GM18867 (cell line): ENCODE measurements at regions not wholly inside any gene's neighbourhood (a gene's known extent, or its start where the extent isn't known, plus 50 kb on each side); places are given as distances from the start of the nearest gene placed in this dataset.
A peak's percentile ranks its signal among the peaks of the same experiment; 100 is the strongest.

ENCODE experiments used
- ATAC-seq: cut with Tn5 transposase; IDR thresholded peaks from one replicate; pipeline ENCODE4 v1.9.1; 2021; ENCODE audit warnings: mild to moderate bottlenecking, moderate library complexity; ENCODE audit not compliant: unreplicated experiment

DNA sequence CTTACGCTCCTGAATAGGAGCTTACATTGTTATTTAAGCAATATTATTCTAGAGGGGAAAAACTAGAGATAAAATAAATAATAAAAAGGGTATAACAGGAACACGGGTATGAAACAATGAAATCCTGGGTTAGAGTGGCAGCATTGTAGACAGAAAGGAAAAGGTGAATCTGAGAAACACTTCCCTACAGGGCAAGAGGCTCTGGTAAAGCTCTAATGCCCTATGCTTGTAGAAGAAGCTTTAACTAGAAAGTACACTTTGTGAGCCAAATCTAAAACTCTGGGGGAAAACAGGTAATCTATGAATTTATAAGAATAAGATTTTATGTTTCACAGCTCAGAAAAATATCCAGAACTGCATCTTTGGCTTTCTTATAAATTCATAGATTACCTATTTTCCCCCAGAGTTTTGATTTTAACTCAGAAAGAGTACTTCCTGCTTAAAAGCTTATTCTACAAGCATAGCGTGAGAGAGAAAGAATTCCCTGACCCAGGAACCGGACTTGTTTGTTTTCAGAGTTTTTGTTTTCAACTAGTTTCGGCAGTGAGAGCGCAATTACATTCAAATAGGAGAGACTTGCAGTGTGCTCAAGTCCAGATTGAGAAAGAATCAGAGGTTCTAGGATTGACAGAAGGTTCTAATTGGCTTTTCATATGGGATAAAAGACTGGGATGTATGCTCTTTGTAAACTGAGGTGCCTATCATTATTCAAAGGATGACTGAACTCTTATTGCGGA is 651.0 kb upstream of the RORB start:
- ATAC-seq: no peak

DNA sequence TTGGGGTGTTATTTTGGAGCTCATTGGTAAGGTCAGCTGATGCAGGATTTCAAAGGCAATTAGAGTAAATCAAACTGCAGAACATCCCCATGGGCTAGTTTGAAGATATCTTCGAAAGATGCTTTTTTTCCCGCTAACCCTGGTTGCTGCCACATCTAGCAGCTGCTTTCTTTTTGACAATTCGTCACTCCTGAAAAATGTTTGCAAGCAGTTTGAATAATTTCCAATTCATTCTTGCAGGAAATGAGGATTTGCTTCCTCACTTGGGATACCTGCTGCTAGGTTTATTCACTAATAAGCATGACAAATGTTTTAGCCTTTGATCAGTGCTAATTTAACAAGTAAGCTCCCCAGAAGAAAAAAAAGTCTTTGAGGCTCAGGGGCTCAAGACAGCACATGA is 649.6 kb upstream of the RORB start:
- ATAC-seq: no peak

DNA sequence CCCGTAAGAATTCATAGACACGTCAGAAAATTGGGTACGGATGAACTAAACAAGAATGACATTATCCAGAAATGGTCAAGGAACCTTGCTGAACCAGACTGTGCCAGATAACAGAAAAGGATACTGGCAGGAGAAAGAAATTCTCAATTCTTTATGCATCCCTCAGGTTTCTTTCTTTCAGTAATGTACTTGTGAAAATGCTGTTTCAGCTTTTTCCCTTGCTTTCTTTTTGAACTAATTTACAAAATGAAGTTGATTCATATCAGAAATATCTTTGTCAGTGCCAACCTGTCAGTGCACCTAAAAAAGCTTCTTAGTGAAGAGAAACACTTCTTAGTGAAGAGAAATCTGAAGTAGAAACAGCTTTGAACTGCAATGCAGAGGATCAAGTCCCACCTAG is 643.6 kb upstream of the RORB start:
- ATAC-seq: no peak

DNA sequence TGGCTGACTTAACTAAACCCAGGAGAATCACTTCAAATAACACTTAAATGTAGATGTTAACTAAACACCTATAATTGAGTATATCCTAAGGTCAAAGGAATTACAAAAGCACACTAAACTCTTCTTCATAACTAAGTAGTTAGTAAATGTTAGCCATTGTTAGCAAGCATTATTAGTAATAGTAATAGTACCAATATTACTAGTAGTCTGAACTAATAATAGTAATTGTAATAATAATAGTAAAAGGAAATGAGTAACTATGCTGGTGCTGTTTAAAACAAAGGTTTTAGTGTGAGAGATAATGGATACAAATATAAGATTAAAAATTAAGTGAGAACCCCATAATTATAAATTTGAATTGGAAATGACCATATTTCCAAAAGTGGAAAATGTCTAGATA is 641.9 kb upstream of the RORB start:
- no peak for ATAC-seq

DNA sequence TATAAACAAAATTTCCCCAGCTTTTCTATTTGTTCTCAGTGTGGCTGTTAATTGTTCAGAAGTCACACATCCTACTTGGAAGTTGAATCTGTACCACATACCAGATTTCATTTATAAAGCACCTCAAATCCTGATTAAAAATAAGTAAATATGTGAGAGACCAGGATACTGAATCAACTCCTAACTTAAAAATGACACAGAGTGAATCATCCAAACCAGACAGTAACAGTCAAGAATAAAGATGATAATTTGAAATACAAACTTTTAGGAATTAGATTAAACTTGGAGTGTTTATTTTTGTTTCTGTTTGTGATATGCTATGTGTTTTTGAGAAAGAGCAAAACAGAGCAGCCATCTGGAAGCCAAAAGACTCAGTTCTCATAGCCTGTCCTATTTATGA is 633.2 kb upstream of the RORB start:
- no peak for ATAC-seq

DNA sequence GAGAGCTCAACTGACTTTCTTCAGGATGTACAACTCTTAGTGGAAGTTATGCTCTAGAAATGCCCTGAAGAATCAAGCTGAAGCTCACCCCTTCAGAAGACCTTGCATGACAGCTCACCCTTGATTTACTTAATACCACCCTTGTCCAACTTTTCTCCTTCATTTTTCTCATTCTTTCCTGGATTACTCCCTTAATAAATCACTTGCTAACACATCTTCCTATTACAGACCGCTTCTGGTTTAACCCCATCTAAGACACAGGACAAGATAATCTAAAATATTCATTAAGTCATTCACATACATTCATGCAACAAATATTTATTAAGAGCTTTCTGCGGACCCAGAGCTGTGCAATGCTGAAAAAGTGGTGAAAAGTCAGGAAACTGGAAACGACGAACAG is 630.7 kb upstream of the RORB start:
- ATAC-seq: no peak

DNA sequence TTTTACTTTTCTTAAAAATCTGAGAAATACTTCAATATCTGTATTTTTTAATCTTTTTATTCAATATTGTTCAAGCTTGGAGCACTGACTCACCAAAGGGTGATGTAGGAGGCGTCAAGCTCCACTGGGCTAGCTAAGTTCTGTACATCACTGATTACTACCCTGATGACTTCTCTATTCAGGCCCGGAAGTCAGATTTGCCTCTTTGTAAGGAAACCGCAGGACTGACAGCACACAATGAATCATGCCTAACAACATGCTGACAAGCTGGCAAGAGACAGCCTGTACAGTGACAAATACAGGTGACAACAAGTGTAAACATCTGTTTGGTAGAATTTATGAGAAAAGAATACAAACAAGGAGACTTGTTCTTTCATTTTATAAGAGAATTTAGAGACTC is 627.9 kb upstream of the RORB start:
- ATAC-seq: peak; percentile 100

DNA sequence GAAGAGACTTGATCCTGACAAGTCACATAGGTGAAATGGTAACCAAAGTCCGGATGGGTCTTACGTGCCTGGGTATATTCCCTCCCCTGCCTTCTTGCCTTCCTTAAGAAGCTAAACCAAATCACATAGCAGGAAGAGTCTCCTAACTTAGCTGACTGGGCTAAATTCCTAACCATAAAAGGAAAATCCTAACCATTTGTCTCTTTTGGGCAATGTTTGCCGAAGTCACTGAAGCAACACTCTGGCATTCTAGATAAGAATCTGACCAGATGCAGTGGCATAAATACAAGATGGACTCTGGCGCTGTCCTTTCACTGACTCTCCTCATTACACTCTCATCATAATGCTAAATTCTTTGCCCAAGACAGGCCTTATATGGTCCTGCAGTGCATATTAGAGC is 625.5 kb upstream of the RORB start:
- no peak for ATAC-seq

DNA sequence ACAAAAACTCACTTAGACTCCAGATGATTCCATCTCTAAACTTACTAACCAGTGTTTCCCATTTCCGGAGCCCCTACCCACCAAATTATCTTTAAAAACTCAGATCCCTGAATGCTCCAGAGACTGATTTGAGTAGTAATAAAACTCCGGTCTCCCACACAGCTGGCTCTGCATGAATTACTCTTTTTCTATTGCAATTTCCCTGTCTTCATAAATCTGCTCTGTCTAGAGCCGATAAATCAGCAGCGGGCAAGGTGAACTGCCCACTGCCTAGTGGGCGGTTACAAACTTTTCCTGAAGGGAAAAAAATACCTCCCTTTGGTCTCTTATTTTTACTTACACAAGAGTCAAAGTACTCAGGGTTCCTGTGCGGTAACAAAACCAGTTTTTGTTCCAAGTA is 624.4 kb upstream of the RORB start:
- no peak for ATAC-seq

DNA sequence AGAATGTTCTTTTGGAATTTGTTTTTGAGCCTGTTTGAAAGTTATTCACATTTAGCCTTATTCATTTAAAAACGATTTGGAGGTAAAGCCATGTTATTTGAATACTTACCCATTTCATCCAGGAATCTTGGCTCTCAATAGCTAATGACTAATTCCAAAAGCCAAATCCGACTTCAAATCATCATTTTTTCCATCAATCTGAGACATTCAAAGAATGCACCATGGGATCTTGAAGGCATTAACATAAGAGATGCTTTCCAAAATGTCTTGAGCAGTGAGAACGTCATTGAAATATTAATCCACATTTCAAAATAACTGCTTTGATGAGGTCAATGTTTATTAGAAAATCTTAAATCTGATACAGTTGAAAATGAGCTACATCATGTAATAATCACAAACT is 617.0 kb upstream of the RORB start:
- no peak for ATAC-seq

DNA sequence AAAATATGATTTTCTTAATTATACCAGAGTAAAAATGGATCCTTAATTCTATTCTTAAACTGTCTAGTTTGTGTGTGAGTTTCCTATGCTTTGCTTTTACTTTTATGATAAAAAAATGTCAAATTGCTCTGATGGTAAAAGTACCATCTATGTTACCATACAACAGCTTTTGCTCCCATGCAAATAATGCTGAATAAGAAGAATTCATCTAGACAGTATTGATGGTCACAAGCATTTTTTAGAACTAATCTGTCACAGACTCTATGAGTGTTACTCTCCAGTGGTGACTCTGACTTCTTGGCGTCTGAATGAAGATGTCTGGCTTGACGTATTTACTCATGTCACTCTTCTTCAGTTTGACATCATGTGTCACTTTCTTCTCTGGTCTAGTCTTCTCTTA is 608.1 kb upstream of the RORB start:
- no peak for ATAC-seq

DNA sequence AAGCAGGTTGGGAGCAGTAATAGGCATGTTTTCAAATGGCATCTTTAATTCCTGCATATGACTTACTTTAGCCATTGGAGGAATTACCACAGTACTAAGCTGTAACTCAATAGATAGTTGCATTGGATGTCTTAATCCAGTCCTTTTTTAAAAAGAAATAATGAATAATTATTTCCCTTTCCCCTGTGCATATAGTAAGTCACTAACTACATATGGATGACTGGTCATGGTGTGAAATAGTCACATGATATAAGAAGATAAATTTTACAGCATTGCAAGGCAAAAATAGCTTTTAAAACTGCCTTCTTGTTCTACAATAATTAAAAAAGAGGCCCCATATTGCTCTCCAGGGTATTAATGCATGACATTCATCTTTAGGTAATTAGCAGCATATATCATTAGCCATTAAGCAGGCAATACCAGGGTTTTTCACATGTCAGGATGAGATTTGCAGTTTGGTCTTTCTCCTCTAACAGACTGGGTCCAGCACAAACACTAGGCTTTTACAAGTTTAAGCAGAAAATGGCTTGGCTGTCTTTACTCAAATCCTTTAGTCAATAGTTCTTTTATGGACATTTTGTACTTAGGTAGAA is 606.4 kb upstream of the RORB start:
- no peak for ATAC-seq

DNA sequence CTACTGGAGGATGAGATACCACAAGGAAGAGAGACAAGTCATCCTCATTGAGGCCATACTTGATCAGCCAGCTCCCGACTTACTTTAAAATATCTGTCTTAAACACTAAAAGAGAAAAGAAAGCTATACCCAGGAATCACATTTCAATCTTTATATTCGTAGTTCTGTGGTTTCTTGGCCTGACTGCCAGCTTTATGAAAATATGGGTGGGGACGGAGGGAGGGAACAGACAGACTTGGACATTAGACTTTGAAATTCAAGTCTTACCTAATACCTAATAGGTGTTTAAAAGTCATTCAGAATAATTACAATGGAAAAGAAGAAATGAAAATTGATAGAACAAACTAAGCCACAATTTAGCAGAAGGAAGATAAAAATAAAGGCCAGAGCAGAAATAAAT is 604.8 kb upstream of the RORB start:
- no peak for ATAC-seq

DNA sequence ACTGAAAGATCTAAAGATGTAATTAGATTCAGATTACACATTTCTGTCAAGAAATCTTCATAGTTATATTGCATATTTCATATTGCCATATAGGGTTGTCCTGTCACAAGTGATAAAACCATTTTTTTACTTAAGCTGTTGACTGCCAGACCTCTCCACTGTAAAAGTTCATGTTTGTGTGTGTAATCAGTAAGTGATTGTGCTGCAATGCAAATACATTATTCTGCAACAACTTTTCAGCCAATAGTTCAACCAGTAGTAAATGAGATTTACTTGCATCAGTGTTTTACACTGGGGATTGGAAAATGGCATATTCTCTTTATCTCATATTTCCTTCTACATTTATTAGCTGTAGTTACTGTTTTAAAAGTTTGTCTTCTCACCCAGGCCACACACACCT is 603.9 kb upstream of the RORB start:
- no peak for ATAC-seq

DNA sequence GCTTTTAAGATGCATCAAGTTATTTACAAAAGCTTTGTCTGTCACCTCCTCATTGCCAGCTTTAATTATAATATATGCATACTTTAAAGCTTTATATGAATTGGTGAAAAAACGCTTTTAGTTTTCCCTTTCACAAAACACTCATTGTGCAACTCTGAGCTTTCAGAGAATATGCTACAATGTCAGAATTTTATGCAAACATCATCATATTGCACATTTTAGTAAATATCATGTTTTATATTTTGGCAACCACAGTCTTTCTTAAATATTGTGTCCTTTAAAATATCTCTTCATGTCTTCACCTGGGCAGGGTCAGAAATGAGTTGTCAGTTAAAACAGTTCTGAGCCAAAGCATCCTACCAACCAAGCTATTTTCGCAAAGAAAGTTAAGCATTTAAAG is 601.1 kb upstream of the RORB start:
- ATAC-seq: no peak

DNA sequence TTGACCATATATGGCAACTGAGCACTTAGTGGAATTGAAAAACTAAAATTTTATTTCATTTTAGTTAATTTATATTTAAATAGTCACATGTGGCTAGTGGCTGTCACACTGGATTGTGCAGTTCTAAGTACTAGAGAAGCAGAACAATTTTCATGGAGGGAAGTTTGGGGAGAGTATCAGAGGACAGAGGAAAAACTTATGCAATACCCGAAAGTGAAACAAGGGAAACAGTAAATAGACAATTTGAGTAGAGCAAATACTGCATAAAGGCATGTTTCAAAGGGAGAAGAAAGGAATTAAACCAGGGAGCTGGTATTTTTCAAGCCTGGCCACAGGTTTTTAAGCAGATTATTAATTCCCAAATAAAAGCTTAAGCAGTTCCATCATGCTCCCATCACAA is 590.5 kb upstream of the RORB start:
- ATAC-seq: no peak

DNA sequence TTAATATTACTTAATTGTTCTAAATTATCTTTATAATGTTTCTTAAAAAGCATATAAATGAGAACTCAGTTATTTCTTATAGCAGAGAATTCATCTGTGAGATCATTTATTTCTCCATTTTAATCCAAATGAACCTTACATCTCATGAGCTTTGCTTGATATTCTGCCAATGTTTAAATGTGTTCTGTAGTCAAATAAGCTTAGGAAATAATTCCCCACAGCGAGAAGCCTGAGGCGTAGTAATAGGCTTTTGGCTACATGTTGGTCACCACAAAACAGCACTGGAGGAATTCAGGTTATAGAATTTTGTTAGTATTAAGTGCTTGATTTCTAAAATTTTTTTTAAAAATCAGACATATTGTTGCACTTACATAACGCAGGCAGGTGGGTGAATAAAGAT is 585.3 kb upstream of the RORB start:
- no peak for ATAC-seq

DNA sequence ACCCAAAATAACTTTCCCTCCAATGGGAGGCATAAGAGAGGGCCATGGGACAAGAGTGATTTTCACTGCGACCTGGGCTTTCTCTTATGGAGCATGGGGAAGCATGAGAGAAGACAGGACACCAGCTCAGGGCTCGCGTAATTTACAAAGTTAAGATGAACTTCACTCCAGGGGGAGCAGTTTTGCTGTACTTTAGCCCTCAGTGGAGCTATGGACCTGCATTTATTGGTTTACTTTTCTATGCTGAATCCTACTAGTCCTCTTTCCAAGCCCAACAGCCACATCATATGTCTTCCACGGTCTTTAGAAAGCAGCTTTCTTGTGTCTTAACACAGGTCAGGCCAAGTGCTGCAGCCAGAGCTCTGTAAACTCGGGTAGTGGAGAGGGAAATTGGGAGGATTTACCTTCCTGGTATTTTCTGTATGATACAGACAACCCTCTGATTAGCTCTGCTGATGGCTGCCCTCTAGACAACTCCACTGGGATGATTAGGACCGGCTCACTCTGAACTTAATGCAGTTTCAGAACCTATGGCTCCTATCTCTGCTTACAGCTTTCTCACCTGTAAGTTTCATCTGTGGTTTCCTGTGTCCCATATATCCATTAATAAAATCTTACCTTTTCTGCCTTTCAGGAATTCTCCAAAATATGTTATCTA is 581.0 kb upstream of the RORB start:
- ATAC-seq: no peak

DNA sequence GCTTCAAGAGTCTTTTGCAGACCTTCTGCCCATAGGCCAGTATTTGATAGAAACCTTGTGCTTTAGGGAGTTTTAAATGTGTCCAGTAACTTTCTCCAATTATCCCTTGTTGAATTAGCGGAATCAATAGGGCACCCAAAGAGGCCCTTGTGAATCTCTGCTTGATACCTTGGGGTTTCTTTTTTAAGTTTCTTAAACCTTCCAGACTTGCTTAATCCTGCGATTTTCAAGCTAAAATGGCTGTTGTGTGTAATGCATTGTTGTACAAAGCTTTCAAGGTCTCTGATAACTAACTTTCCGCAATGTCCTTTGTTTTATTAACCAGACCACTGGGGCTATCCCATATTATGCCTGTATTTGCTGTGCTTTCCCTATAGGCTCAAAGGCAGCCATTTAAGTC is 577.4 kb upstream of the RORB start:
- no peak for ATAC-seq

DNA sequence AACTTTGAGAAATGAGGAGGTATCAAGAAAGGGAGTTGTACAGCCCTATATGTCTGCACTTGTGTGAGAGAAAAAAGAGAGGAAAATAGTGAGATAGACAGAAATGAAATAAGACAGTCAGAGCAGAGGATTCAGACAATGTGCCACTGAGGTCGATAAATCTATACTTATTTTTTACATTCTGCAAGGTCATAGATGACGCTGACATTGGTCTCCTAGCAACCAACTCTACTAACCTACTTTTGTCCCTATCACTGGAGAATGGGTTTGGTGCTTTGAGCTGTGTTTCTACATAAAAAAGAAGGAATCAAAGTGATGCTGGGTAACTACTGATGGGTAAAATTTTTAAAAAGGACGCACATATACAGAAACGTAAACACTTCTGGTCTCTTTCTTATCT is 573.3 kb upstream of the RORB start:
- ATAC-seq: no peak

DNA sequence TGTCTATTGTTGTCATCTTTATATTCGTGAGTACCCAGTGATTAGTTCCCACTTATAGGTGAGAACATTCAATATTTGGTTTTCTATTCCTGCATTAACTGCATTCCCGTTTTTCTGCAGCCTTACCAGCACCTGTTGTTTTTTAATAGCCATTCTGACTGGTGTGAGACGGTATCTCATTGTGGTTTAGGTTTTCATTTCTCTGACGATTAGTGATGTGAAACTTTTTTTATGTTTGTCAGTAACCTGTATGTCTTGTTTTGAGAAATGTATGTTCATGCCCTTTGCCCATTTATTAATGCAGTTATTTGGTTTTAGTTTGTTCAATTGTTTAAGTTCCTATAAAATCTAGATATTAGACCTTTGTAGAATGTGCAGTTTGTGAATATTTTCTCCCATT is 546.0 kb upstream of the RORB start:
- ATAC-seq: peak; percentile 59

DNA sequence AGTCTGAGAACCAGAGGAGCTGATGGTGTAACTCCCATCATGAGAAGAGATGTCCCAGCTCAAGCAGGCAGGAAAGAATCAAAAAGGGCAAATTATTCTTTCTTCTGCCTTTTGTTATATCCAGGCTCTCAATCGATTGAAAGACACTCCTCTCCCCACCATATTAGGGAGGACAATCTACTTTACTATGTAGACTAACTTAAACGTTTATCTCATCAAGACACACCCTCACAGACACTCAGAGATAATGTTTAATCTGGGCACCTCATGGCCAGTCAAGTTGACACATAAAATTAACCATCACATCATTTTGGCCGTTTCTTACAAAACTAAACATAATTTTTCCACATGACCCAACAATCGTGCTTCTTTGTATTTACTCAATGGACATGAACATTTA is 534.3 kb upstream of the RORB start:
- ATAC-seq: no peak

DNA sequence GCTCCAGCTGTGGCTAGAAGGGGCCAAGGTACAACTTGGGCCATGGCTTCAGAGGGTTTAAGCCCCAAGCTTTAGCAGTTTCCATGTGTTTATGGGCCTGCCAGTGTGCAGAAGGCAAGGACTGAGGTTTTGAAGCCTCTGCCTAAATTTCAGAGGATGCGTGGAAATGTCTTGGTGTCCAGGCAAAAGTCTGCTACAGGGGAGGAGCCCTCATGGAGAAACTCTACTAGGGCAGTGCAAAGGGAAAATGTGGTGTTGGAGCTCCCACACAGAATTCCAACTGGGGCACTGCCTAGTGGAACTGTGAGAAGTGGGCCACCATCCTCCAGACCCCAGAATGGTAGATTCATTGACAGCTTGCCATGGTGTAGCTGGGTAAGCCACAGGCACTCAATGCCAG is 527.2 kb upstream of the RORB start:
- no peak for ATAC-seq
